SK-N-MC (cell line): ENCODE measurements at regions not wholly inside any gene's neighbourhood (a gene's known extent, or its start where the extent isn't known, plus 50 kb on each side); places are given as distances from the start of the nearest gene placed in this dataset.
A peak's percentile ranks its signal among the peaks of the same experiment; 100 is the strongest.
"Not testable (repeated sequence)": the region's sequence is repeated elsewhere in the genome, so short reads cannot be mapped to it uniquely, and the experiment has no call there.

Experiments used
- DNase-seq: peaks from one replicate; pipeline ENCODE4 v3.0.0-alpha.2; 2011; ENCODE audit warnings: low read depth, low spot score
- H3K27ac ChIP-seq: fragments of 200-600 bp; sonication (generic); 2 replicates; pipeline ENCODE4 v1.5.1; 2016; ENCODE audit warnings: mixed run types
- H3K36me3 ChIP-seq: fragments of 200-600 bp; sonication (generic); 2 replicates; pipeline ENCODE4 v1.6.1; 2017; ENCODE audit warnings: antibody characterized with exemption, low read length, mixed read lengths; ENCODE audit not compliant: insufficient read depth
- H3K4me3 ChIP-seq: fragments of 200-600 bp; sonication (generic); 2 replicates; pipeline ENCODE4 v1.5.1; 2016
- H3K9ac ChIP-seq: fragments of 200-600 bp; sonication (generic); 2 replicates; pipeline ENCODE4 v1.8.0; 2017; ENCODE audit warnings: mixed run types, mixed read lengths; ENCODE audit not compliant: insufficient read length
- H3K9me3 ChIP-seq: fragments of 200-600 bp; sonication (generic); 2 replicates; pipeline ENCODE4 v1.6.1; 2017; ENCODE audit warnings: low read depth, mild to moderate bottlenecking, antibody characterized with exemption, low read length, moderate library complexity, mixed read lengths
- EZH2 ChIP-seq: fragments of 200-600 bp; sonication (generic); IDR thresholded peaks from one replicate; pipeline ENCODE4 v1.6.1; 2017; ENCODE audit warnings: antibody characterized with exemption
- FOXP2 ChIP-seq: optimal IDR thresholded peaks from 2 replicates; pipeline ENCODE3; 2011; ENCODE audit warnings: mild to moderate bottlenecking, moderate library complexity; ENCODE audit not compliant: insufficient read depth; ENCODE audit errors: extremely low read length, control extremely low read depth
- POLR2AphosphoS5 ChIP-seq: IDR thresholded peaks from 2 replicates; pipeline ENCODE4 v1.6.1; 2012; ENCODE audit warnings: mild to moderate bottlenecking, low read depth, low read length, borderline replicate concordance

GRCh38 chr7:32212321-32212720 is 142.1 kb upstream of the PDE1C start:
- TF ChIP-seq POLR2AphosphoS5 = no peak
- no peak for TF ChIP-seq EZH2
- TF ChIP-seq FOXP2 = no peak

GRCh38 chr7:32206987-32207386 is 136.8 kb upstream of the PDE1C start:
- Histone ChIP-seq H3K4me3 (no peak overlapping the region), H3K36me3 (no peaks in the 10 kb centered on the region), H3K9ac (no peak overlapping the region), H3K9me3 (no peaks in the 10 kb centered on the region), H3K27ac (no peak overlapping the region)
- DNase-seq = no peak
- TF ChIP-seq EZH2 (no peak), FOXP2 (no peak), POLR2AphosphoS5 (no peak)

More at GRCh38 chr7:32212321-32212720, 142.1 kb upstream of the PDE1C start:
- Histone ChIP-seq H3K9me3 (no peaks in the 10 kb centered on the region), H3K9ac (no peak overlapping the region), H3K4me3 (no peak overlapping the region), H3K27ac (no peak overlapping the region), H3K36me3 (no peaks in the 10 kb centered on the region)
- DNase-seq = no peak

- no peak for DNase-seq
- H3K4me3 ChIP-seq = no peak overlapping the region
- no peak overlapping the region for H3K9ac ChIP-seq
- no peaks in the 10 kb centered on the region for H3K9me3 ChIP-seq
- H3K27ac ChIP-seq = no peak overlapping the region
- H3K36me3 ChIP-seq = no peaks in the 10 kb centered on the region
- TF ChIP-seq EZH2 (no peak), FOXP2 (no peak)
These were observed 136.3 kb upstream of the PDE1C start for GRCh38 chr7:32206488-32206887.

GRCh38 chr7:32205298-32205824 is 135.2 kb upstream of the PDE1C start:
- H3K36me3 ChIP-seq, H3K27ac ChIP-seq, H3K9me3 ChIP-seq, H3K9ac ChIP-seq, H3K4me3 ChIP-seq, DNase-seq: not testable (repeated sequence)

GRCh38 chr7:32204361-32205018 is 134.3 kb upstream of the PDE1C start:
- no peak overlapping the region for H3K9ac ChIP-seq
- H3K9me3 ChIP-seq = no peaks in the 10 kb centered on the region
- H3K27ac ChIP-seq = no peak overlapping the region
- DNase-seq = peak; percentile 39
- H3K4me3 ChIP-seq = no peak overlapping the region
- H3K36me3 ChIP-seq = no peaks in the 10 kb centered on the region
- TF ChIP-seq EZH2 = no peak
- TF ChIP-seq POLR2AphosphoS5 = no peak
- TF ChIP-seq FOXP2 = no peak

- Histone ChIP-seq H3K9ac (no peak overlapping the region), H3K36me3 (no peaks in the 10 kb centered on the region), H3K4me3 (no peak overlapping the region), H3K9me3 (no peaks in the 10 kb centered on the region), H3K27ac (no peak overlapping the region)
- no peak for DNase-seq
- TF ChIP-seq FOXP2 = no peak
- TF ChIP-seq EZH2 = no peak
- TF ChIP-seq POLR2AphosphoS5 = no peak
These were observed 130.4 kb upstream of the PDE1C start for GRCh38 chr7:32200646-32201045.

GRCh38 chr7:32194537-32194936 is 124.3 kb upstream of the PDE1C start:
- no peaks in the 10 kb centered on the region for H3K9me3 ChIP-seq
- DNase-seq = no peak

GRCh38 chr7:32191305-32191704 is 121.1 kb upstream of the PDE1C start:
- TF ChIP-seq POLR2AphosphoS5 (no peak), EZH2 (no peak), FOXP2 (no peak)
- DNase-seq = no peak
- Histone ChIP-seq H3K36me3 (no peaks in the 10 kb centered on the region), H3K27ac (no peak overlapping the region), H3K9ac (no peak overlapping the region), H3K4me3 (no peak overlapping the region), H3K9me3 (no peaks in the 10 kb centered on the region)

More at GRCh38 chr7:32194537-32194936, 124.3 kb upstream of the PDE1C start:
- H3K36me3 ChIP-seq = no peaks in the 10 kb centered on the region
- no peak for TF ChIP-seq POLR2AphosphoS5
- TF ChIP-seq FOXP2 = no peak
- no peak for TF ChIP-seq EZH2
- H3K27ac ChIP-seq = no peak overlapping the region
- no peak overlapping the region for H3K4me3 ChIP-seq
- no peak overlapping the region for H3K9ac ChIP-seq

GRCh38 chr7:32179567-32179966 is 109.4 kb upstream of the PDE1C start:
- H3K36me3 ChIP-seq = no peaks in the 10 kb centered on the region
- no peak overlapping the region for H3K27ac ChIP-seq
- TF ChIP-seq EZH2 = no peak
- TF ChIP-seq FOXP2 = no peak
- TF ChIP-seq POLR2AphosphoS5 = no peak
- no peak overlapping the region for H3K4me3 ChIP-seq
- H3K9ac ChIP-seq = no peak overlapping the region
- no peaks in the 10 kb centered on the region for H3K9me3 ChIP-seq
- DNase-seq = no peak
